K562 (cell line): ENCODE measurements at regions not wholly inside any gene's neighbourhood (a gene's known extent, or its start where the extent isn't known, plus 50 kb on each side); places are given as distances from the start of the nearest gene placed in this dataset.

Source experiments
- ATAC-seq: fragments of 200-7000 bp; cut with Tn5 transposase; 3 replicates; pipeline ENCODE4 v1.9.1; 2020; ENCODE audit warnings: moderate library complexity
- BruUV-seq: library from RNA; stranded (reverse); fragments of 400-500 nt; replicated peaks from 2 replicates; lab custom pipeline; 2021; lab: Mats Ljungman, UMichigan
- CTCF ChIA-PET: fragments of 300-600 bp; formaldehyde crosslinking; extraction: SDS; loops from one replicate; lab custom pipeline; 2021; ENCODE audit warnings: low intra/inter-chr PET ratio; lab: Yijun Ruan, JAX
- POLR2A ChIA-PET: fragments of 300-600, 350-650 bp; sonication (Branson Sonifier 250); formaldehyde crosslinking; extraction: SDS; loops from one replicate; lab custom pipeline; 2021; ENCODE audit warnings: antibody characterized with exemption, inconsistent platforms; lab: Yijun Ruan, JAX
- DNase-seq, 4 experiments: peaks; one replicate each; pipeline versions ENCODE4 v3.0.0 to v3.0.0-alpha.2; 2011 to 2018; ENCODE audit warnings: low spot score in 3 of 4, mixed read lengths in 3 of 4; ENCODE audit errors: extremely low read depth in 1 of 4
- FAIRE-seq: peaks from 2 replicates; lab custom pipeline; 2011; peaks lifted over from hg19 to GRCh38; lab: Jason Lieb, UNC
- H2AFZ ChIP-seq: 2 replicates; pipeline ENCODE4 v1.6.0; 2011; ENCODE audit warnings: low read depth, low read length, control low read depth, inconsistent platforms
- H3K27ac ChIP-seq: fragments of 200-600 bp; 3 replicates; pipeline ENCODE4 v1.8.0; 2011; ENCODE audit warnings: low read depth, mild to moderate bottlenecking, control low read depth, inconsistent platforms, low read length, moderate library complexity, mixed read lengths; ENCODE audit errors: extremely low read depth
- H3K27me3 ChIP-seq, 2 experiments: fragments of 300-600 bp in 1 of 2; 2 replicates in 1 of 2; 3 replicates in 1 of 2; pipeline versions ENCODE4 v1.6.0 to v1.8.0; 2011; ENCODE audit warnings: inconsistent platforms in 2 of 2, low read length in 2 of 2, mild to moderate bottlenecking in 1 of 2, mixed read lengths in 1 of 2, moderate library complexity in 1 of 2; ENCODE audit not compliant: control insufficient read depth in 2 of 2, insufficient read depth in 2 of 2
- H3K36me3 ChIP-seq: fragments of 300-600 bp; 3 replicates; pipeline ENCODE4 v1.8.0; 2011; ENCODE audit warnings: mild to moderate bottlenecking, low read length, inconsistent platforms; ENCODE audit not compliant: control insufficient read depth, insufficient read depth
- H3K4me1 ChIP-seq, 2 experiments: fragments of 200-600 bp in 1 of 2; replicated peaks in 1 of 2; 2 replicates in 1 of 2; 3 replicates in 1 of 2; pipeline versions ENCODE4 v1.5.1 to v1.8.0; 2011; ENCODE audit warnings: inconsistent platforms in 2 of 2, low read length in 2 of 2, mild to moderate bottlenecking in 1 of 2, mixed read lengths in 1 of 2, moderate library complexity in 1 of 2; ENCODE audit not compliant: control insufficient read depth in 2 of 2, insufficient read depth in 2 of 2
- H3K4me2 ChIP-seq: 2 replicates; pipeline ENCODE4 v1.6.1; 2011; ENCODE audit warnings: low read length, control low read depth, inconsistent platforms, mixed read lengths; ENCODE audit not compliant: insufficient read depth
- H3K4me3 ChIP-seq: fragments of 200-600 bp; sonication (generic), shearing (Covaris generic); 2 replicates; pipeline ENCODE4 v1.5.1; 2016; ENCODE audit warnings: control low read depth, inconsistent platforms
- H3K79me2 ChIP-seq: fragments of 200-600 bp; 3 replicates; pipeline ENCODE4 v1.8.0; 2011; ENCODE audit warnings: low read length, inconsistent platforms; ENCODE audit not compliant: control insufficient read depth, insufficient read depth
- H3K9ac ChIP-seq, 2 experiments: 2 replicates each; pipeline versions ENCODE4 v1.6.0 to v1.6.1; 2011; ENCODE audit warnings: low read depth in 2 of 2, low read length in 2 of 2, control low read depth in 1 of 2, inconsistent platforms in 1 of 2, mild to moderate bottlenecking in 1 of 2, mixed read lengths in 1 of 2; ENCODE audit not compliant: insufficient read depth in 1 of 2
- H3K9me1 ChIP-seq: one replicate; pipeline ENCODE4 v1.6.0; 2011; ENCODE audit warnings: inconsistent platforms, mild to moderate bottlenecking, low read length, moderate library complexity; ENCODE audit not compliant: control insufficient read depth, insufficient read depth
- H3K9me3 ChIP-seq: replicated peaks from 2 replicates; pipeline ENCODE4 v1.5.1; 2011; ENCODE audit warnings: low read depth, low read length, inconsistent platforms; ENCODE audit not compliant: control insufficient read depth, insufficient read depth
- H4K20me1 ChIP-seq: replicated peaks from 2 replicates; pipeline ENCODE4 v1.6.1; 2011; ENCODE audit warnings: low read length, inconsistent platforms, mixed read lengths; ENCODE audit not compliant: control insufficient read depth, insufficient read depth
- CBX3 ChIP-seq, 2 experiments: IDR thresholded peaks; 1 replicate in 1 of 2; 2 replicates in 1 of 2; pipeline ENCODE4 v1.6.1; 2012; ENCODE audit warnings: inconsistent platforms in 2 of 2, low read length in 2 of 2, borderline replicate concordance in 1 of 2, control low read depth in 1 of 2
- ESRRB ChIP-seq: fragments of 250-450 bp; sonication (Bioruptor Pico); IDR thresholded peaks from 2 replicates; pipeline ENCODE4 v1.5.0; 2020; ENCODE audit warnings: mild to moderate bottlenecking, moderate library complexity, borderline replicate concordance
- FUS ChIP-seq: fragments of 200-400 bp; formaldehyde crosslinking; optimal IDR thresholded peaks from 2 replicates; pipeline ENCODE3; 2017; ENCODE audit warnings: low read depth, low read length
- KLF13 ChIP-seq: fragments of 450-650 bp; IDR thresholded peaks from 2 replicates; pipeline ENCODE4 v1.6.1; 2016; ENCODE audit warnings: missing genetic modification characterization, low read depth, mild to moderate bottlenecking, missing compliant biosample characterization, moderate library complexity, borderline replicate concordance
- ZNF407 ChIP-seq: fragments of 450-650 bp; IDR thresholded peaks from 2 replicates; pipeline ENCODE4 v1.6.1; 2016; ENCODE audit warnings: low read depth
- WGBS: fragments of 100-300 bp; shearing (Covaris generic); methylation state at CpG from one replicate; pipeline ENCODE4 v1.1.6; 2016; ENCODE audit warnings: low coverage, mixed read lengths; ENCODE audit not compliant: insufficient coverage; ENCODE audit errors: missing lambda C conversion rate; 5-methylcytosine and 5-hydroxymethylcytosine counted together
- in situ Hi-C: fragments of 300-500 bp; cut with MboI; formaldehyde crosslinking; loops from 4 replicates; pipeline ENCODE4 v1.15.0; 2018; ENCODE audit warnings: inconsistent platforms, mixed read lengths
- intact Hi-C: fragments of 100-400 bp; cut with micrococcal nuclease; formaldehyde crosslinking; loops from 2 replicates; pipeline ENCODE4 v1.14.2; 2022
- TF ChIP-seq, protein P1 (sequence below): fragments of 200-800 bp; sonication (Bioruptor generic); IDR thresholded peaks from 2 replicates; pipeline ENCODE4 v1.6.1; 2017; ENCODE audit warnings: missing genetic modification characterization, missing compliant biosample characterization

- Histone ChIP-seq H4K20me1 (no peaks in the 10 kb centered on the region), H3K9ac (no peak overlapping the region), H3K4me2 (no peak overlapping the region), H3K4me3 (no peak overlapping the region), H3K27ac (no peak overlapping the region), H3K4me1 (no peaks in the 10 kb centered on the region), H3K9me3 (no peaks in the 10 kb centered on the region), H3K9me1 (no peaks in the 10 kb centered on the region), H2AFZ (no peak overlapping the region), H3K79me2 (no peaks in the 10 kb centered on the region), H3K27me3 (no peaks in the 10 kb centered on the region), H3K36me3 (no peaks in the 10 kb centered on the region)
- no peak for FAIRE-seq
- BruUV-seq: no TSS peak
- ATAC-seq: no peak
- ChIA-PET POLR2A (no interaction called here), CTCF (no interaction called here)
- 0% methylated on average over 4 of the region's 5 CpGs for WGBS
- TF ChIP-seq KLF13 (tag): no peak
- no peak for TF ChIP-seq FUS
- TF ChIP-seq ZNF407: no peak
- TF ChIP-seq ESRRB (CRISPR knock-in tag): no peak
- TF ChIP-seq CBX3 (IDR thresholded peaks at IDR 0.05; ENCODE audit: borderline replicate concordance in 1 of 2, low read length in 2 of 2): no peak
- TF ChIP-seq, protein P1, sequence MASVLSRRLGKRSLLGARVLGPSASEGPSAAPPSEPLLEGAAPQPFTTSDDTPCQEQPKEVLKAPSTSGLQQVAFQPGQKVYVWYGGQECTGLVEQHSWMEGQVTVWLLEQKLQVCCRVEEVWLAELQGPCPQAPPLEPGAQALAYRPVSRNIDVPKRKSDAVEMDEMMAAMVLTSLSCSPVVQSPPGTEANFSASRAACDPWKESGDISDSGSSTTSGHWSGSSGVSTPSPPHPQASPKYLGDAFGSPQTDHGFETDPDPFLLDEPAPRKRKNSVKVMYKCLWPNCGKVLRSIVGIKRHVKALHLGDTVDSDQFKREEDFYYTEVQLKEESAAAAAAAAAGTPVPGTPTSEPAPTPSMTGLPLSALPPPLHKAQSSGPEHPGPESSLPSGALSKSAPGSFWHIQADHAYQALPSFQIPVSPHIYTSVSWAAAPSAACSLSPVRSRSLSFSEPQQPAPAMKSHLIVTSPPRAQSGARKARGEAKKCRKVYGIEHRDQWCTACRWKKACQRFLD: no peak
- DNase-seq: no peak
- in situ Hi-C loops: no loop called here
- intact Hi-C loops: no loop called here
Measured at GRCh38 chrX:7252013-7252610, 104.2 kb upstream of the PUDP start.
